BJ (cell line): ENCODE measurements at regions not wholly inside any gene's neighbourhood (a gene's known extent, or its start where the extent isn't known, plus 50 kb on each side); places are given as distances from the start of the nearest gene placed in this dataset.

Source experiments
- CTCF ChIA-PET: fragments of 350-600 bp; formaldehyde crosslinking; extraction: SDS; loops from one replicate; lab custom pipeline; 2021; ENCODE audit warnings: antibody characterized with exemption, inconsistent platforms; lab: Yijun Ruan, JAX
- POLR2A ChIA-PET: fragments of 300-600 bp; sonication (Branson Sonifier 250); formaldehyde crosslinking; extraction: SDS; loops from one replicate; lab custom pipeline; 2021; ENCODE audit warnings: antibody characterized with exemption; lab: Charles Lee
- DNase-seq: peaks from one replicate; pipeline ENCODE4 v3.0.0-alpha.2; 2011; ENCODE audit warnings: low read depth
- H3K27me3 ChIP-seq: 2 replicates; pipeline ENCODE4 v1.6.0; 2011; ENCODE audit warnings: low read length; ENCODE audit not compliant: control insufficient read depth, insufficient read depth
- H3K36me3 ChIP-seq: 2 replicates; pipeline ENCODE4 v1.5.1; 2011; ENCODE audit warnings: low read length; ENCODE audit not compliant: control insufficient read depth, insufficient read depth
- H3K4me3 ChIP-seq: 2 replicates; pipeline ENCODE4 v1.5.1; 2011; ENCODE audit warnings: low read depth, mild to moderate bottlenecking, control low read depth, low read length
- CTCF ChIP-seq: IDR thresholded peaks from 2 replicates; pipeline ENCODE4 v1.5.1; 2011; ENCODE audit warnings: low read depth, mild to moderate bottlenecking, control low read depth, inconsistent platforms, low read length, moderate library complexity; ENCODE audit not compliant: insufficient read depth

- Histone ChIP-seq H3K36me3 (no peaks in the 10 kb centered on the region), H3K27me3 (no peaks in the 10 kb centered on the region), H3K4me3 (no peak overlapping the region)
- POLR2A ChIA-PET: no interaction called here
- no peak for TF ChIP-seq CTCF
- no peak for DNase-seq
- CTCF ChIA-PET: no interaction called here
These were observed 1072.2 kb downstream of the BRINP3 start for GRCh38 chr1:189405419-189405818.

- no peak for TF ChIP-seq CTCF
- ChIA-PET POLR2A (no interaction called here), CTCF (no interaction called here)
- Histone ChIP-seq H3K27me3 (no peaks in the 10 kb centered on the region), H3K4me3 (no peak overlapping the region), H3K36me3 (no peaks in the 10 kb centered on the region)
- no peak for DNase-seq
These were observed 1067.9 kb downstream of the BRINP3 start for GRCh38 chr1:189409774-189410173.

- no peak for DNase-seq
- ChIA-PET CTCF (no interaction called here), POLR2A (no interaction called here)
- Histone ChIP-seq H3K27me3 (no peaks in the 10 kb centered on the region), H3K4me3 (no peak overlapping the region), H3K36me3 (no peaks in the 10 kb centered on the region)
- no peak for TF ChIP-seq CTCF
These were observed 1052.8 kb downstream of the BRINP3 start for GRCh38 chr1:189424746-189425331.

- Histone ChIP-seq H3K4me3 (no peak overlapping the region), H3K36me3 (no peaks in the 10 kb centered on the region), H3K27me3 (no peaks in the 10 kb centered on the region)
- TF ChIP-seq CTCF: no peak
- ChIA-PET CTCF (no interaction called here), POLR2A (no interaction called here)
- no peak for DNase-seq
These were observed 1048.1 kb downstream of the BRINP3 start for GRCh38 chr1:189429610-189430009.

- ChIA-PET POLR2A (no interaction called here), CTCF (no interaction called here)
- TF ChIP-seq CTCF: no peak
- DNase-seq: no peak
- H3K36me3 ChIP-seq: no peaks in the 10 kb centered on the region
- no peak overlapping the region for H3K4me3 ChIP-seq
- H3K27me3 ChIP-seq: no peaks in the 10 kb centered on the region
These were observed 1046.2 kb downstream of the BRINP3 start for GRCh38 chr1:189431447-189431846.
